B cell (primary cell): ENCODE measurements at regions not wholly inside any gene's neighbourhood (a gene's known extent, or its start where the extent isn't known, plus 50 kb on each side); places are given as distances from the start of the nearest gene placed in this dataset.

Experiments used
- ATAC-seq: fragments of 200-7000 bp; cut with Tn5 transposase; one replicate; pipeline ENCODE4 v1.10.0; 2021; ENCODE audit warnings: low read depth, mild to moderate bottlenecking, moderate number of reproducible peaks, moderate library complexity
- CTCF ChIA-PET: fragments of 350-600 bp; sonication (Branson Sonifier 250); formaldehyde crosslinking; loops from one replicate; lab custom pipeline; 2021; ENCODE audit warnings: antibody characterized with exemption, inconsistent platforms; lab: Charles Lee
- POLR2A ChIA-PET: fragments of 350-600 bp; sonication (Branson Sonifier 250); formaldehyde crosslinking; loops from one replicate; lab custom pipeline; 2021; ENCODE audit warnings: antibody characterized with exemption; lab: Charles Lee
- DNase-seq: peaks from one replicate; pipeline ENCODE4 v3.0.0; 2013
- H2AFZ ChIP-seq: 2 replicates; pipeline ENCODE4 v1.6.1; 2012; ENCODE audit warnings: mild to moderate bottlenecking, low read depth, low read length; ENCODE audit not compliant: insufficient read depth, poor library complexity, severe bottlenecking
- H3K27ac ChIP-seq, 2 donors: 1 replicate in 1 of 2; 2 replicates in 1 of 2; pipeline ENCODE4 v1.5.1; 2012 to 2013; ENCODE audit warnings: low read length in 2 of 2, mild to moderate bottlenecking in 2 of 2, moderate library complexity in 1 of 2
- H3K27me3 ChIP-seq, 4 experiments: fragments of 200-600 bp in 1 of 4; sonication (generic) in 1 of 4; replicated peaks in 1 of 4; 1 replicate in 2 of 4; 2 replicates in 2 of 4; pipeline versions ENCODE4 v1.6.1 to v1.7.0; 2013 to 2016; ENCODE audit warnings: low read length in 3 of 4, mild to moderate bottlenecking in 2 of 4, mixed read lengths in 1 of 4, moderate library complexity in 1 of 4; ENCODE audit not compliant: insufficient read depth in 4 of 4, control insufficient read depth in 3 of 4; ENCODE audit errors: control extremely low read depth in 1 of 4
- H3K36me3 ChIP-seq, 2 experiments: replicated peaks in 1 of 2; 1 replicate in 1 of 2; 2 replicates in 1 of 2; pipeline versions ENCODE4 v1.6.1 to v1.7.1; 2013; ENCODE audit warnings: low read length in 1 of 2; ENCODE audit not compliant: insufficient read depth in 2 of 2, control insufficient read depth in 1 of 2; ENCODE audit errors: control extremely low read depth in 1 of 2, extremely low read depth in 1 of 2
- H3K4me1 ChIP-seq, 2 donors: fragments of 200-600 bp in 1 of 2; sonication (generic) in 1 of 2; 1 replicate in 1 of 2; 2 replicates in 1 of 2; pipeline versions ENCODE4 v1.5.1 to v1.6.1; 2013 to 2017; ENCODE audit warnings: low read length in 2 of 2; ENCODE audit not compliant: control insufficient read depth in 2 of 2, insufficient read depth in 2 of 2
- H3K4me2 ChIP-seq: replicated peaks from 2 replicates; pipeline ENCODE3; 2012; ENCODE audit warnings: mild to moderate bottlenecking, low read depth, low read length; ENCODE audit not compliant: poor library complexity, severe bottlenecking
- H3K4me3 ChIP-seq, 5 experiments: fragments of 200-600 bp in 1 of 5; sonication (generic) in 1 of 5; 1 replicate in 3 of 5; 2 replicates in 2 of 5; pipeline versions ENCODE4 v1.5.1 to v1.7.0; 2011 to 2016; ENCODE audit warnings: low read length in 4 of 5, mild to moderate bottlenecking in 4 of 5, low read depth in 2 of 5, control low read depth in 1 of 5, moderate library complexity in 1 of 5; ENCODE audit not compliant: insufficient read depth in 1 of 5; ENCODE audit errors: control extremely low read depth in 1 of 5, extremely low read depth in 1 of 5
- H3K79me2 ChIP-seq: fragments of 200-600 bp; sonication (generic); one replicate; pipeline ENCODE4 v1.6.0; 2016; ENCODE audit warnings: low read length; ENCODE audit not compliant: control insufficient read depth, insufficient read depth
- H3K9ac ChIP-seq: fragments of 200-600 bp; sonication (generic); 2 replicates; pipeline ENCODE4 v1.6.1; 2017; ENCODE audit warnings: mild to moderate bottlenecking, low read length, moderate library complexity
- H3K9me3 ChIP-seq, 3 donors: one replicate each; pipeline versions ENCODE4 v1.6.1 to v1.7.1; 2013; ENCODE audit warnings: low read length in 2 of 3; ENCODE audit not compliant: control insufficient read depth in 2 of 3, insufficient read depth in 1 of 3; ENCODE audit errors: control extremely low read depth in 1 of 3
- H4K20me1 ChIP-seq: 2 replicates; pipeline ENCODE4 v1.6.0; 2012; ENCODE audit warnings: mild to moderate bottlenecking, low read length; ENCODE audit not compliant: insufficient read depth, control insufficient read depth, poor library complexity, severe bottlenecking
- H3K27ac Mint-ChIP-seq: one replicate; pipeline ENCODE4 v1.8.0; 2021; ENCODE audit warnings: mixed read lengths
- H3K27me3 Mint-ChIP-seq: one replicate; pipeline ENCODE4 v1.8.0; 2021; ENCODE audit warnings: mixed read lengths
- H3K4me1 Mint-ChIP-seq: one replicate; pipeline ENCODE4 v1.8.0; 2021; ENCODE audit warnings: mixed read lengths
- H3K4me3 Mint-ChIP-seq: one replicate; pipeline ENCODE4 v1.8.0; 2021; ENCODE audit warnings: mixed read lengths
- H3K9me3 Mint-ChIP-seq: one replicate; pipeline ENCODE4 v1.8.0; 2022; ENCODE audit warnings: mixed read lengths; ENCODE audit not compliant: insufficient read depth
- EZH2 ChIP-seq: IDR thresholded peaks from 2 replicates; pipeline ENCODE4 v1.6.1; 2012; ENCODE audit warnings: borderline replicate concordance, low read depth, mild to moderate bottlenecking, moderate library complexity, low read length; ENCODE audit not compliant: insufficient read depth, poor library complexity, severe bottlenecking
- WGBS: methylation state at CpG from one replicate; pipeline ENCODE4 v1.1.5; 2013; ENCODE audit warnings: missing lambda C conversion rate; ENCODE audit not compliant: insufficient coverage; 5-methylcytosine and 5-hydroxymethylcytosine counted together
- intact Hi-C: fragments of 100-400 bp; cut with micrococcal nuclease; formaldehyde crosslinking; loops from one replicate; pipeline ENCODE4 v1.10.0; 2022
- TF ChIP-seq, protein P1 (sequence below): fragments of 200-600 bp; IDR thresholded peaks from one replicate; pipeline ENCODE4 v1.8.0; 2022; ENCODE audit warnings: antibody characterized with exemption, mild to moderate bottlenecking

DNA sequence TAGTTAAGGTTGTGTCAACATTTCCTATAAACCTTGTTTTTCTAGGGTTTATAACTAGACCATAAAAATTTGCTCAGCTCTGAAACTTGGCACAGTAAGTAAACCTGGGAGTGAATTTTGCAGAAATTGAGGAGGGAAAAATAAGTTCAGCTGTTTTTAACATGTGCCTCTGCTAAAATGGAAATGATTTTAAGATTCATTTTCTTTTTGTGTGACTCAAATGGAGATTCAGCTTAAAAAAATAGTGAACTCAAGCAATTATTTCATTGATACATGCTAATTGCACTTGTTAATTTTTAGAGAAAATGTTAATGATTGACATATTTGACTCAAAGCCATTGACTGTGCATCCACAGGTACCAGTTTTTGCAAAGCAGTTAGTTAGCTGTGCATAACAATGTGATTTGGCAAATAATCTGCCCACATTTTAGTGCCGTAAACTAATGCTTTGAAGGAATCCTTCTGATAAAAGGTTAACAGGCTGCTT lies 68.5 kb upstream of the ZNF438 start:
- Mint-ChIP-seq H3K27me3 (peaks cover 5% of the 10 kb centered on the region), H3K9me3 (no peaks in the 10 kb centered on the region), H3K27ac (no peak overlapping the region), H3K4me1 (no peaks in the 10 kb centered on the region), H3K4me3 (no peak overlapping the region)
- no CpG with 5 or more reads among the region's 1 CpG for WGBS
- H3K4me1 ChIP-seq, result no peaks in the 10 kb centered on the region
- no peak overlapping the region for H3K9ac ChIP-seq
- no peaks in the 10 kb centered on the region for H3K9me3 ChIP-seq
- no peak overlapping the region for H2AFZ ChIP-seq
- DNase-seq, result no peak
- no peaks in the 10 kb centered on the region for H3K36me3 ChIP-seq
- no peak overlapping the region for H3K27ac ChIP-seq
- TF ChIP-seq EZH2, result no peak
- TF ChIP-seq, protein P1, sequence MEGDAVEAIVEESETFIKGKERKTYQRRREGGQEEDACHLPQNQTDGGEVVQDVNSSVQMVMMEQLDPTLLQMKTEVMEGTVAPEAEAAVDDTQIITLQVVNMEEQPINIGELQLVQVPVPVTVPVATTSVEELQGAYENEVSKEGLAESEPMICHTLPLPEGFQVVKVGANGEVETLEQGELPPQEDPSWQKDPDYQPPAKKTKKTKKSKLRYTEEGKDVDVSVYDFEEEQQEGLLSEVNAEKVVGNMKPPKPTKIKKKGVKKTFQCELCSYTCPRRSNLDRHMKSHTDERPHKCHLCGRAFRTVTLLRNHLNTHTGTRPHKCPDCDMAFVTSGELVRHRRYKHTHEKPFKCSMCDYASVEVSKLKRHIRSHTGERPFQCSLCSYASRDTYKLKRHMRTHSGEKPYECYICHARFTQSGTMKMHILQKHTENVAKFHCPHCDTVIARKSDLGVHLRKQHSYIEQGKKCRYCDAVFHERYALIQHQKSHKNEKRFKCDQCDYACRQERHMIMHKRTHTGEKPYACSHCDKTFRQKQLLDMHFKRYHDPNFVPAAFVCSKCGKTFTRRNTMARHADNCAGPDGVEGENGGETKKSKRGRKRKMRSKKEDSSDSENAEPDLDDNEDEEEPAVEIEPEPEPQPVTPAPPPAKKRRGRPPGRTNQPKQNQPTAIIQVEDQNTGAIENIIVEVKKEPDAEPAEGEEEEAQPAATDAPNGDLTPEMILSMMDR, result no peak
- intact Hi-C loops, result no loop called here
- ATAC-seq, result no peak
- ChIA-PET CTCF (no interaction called here), POLR2A (no interaction called here)
- H3K27me3 ChIP-seq, result no peaks in the 10 kb centered on the region
- no peak overlapping the region for H3K4me3 ChIP-seq
- H4K20me1 ChIP-seq, result no peaks in the 10 kb centered on the region
- no peaks in the 10 kb centered on the region for H3K79me2 ChIP-seq
- no peak overlapping the region for H3K4me2 ChIP-seq

DNA sequence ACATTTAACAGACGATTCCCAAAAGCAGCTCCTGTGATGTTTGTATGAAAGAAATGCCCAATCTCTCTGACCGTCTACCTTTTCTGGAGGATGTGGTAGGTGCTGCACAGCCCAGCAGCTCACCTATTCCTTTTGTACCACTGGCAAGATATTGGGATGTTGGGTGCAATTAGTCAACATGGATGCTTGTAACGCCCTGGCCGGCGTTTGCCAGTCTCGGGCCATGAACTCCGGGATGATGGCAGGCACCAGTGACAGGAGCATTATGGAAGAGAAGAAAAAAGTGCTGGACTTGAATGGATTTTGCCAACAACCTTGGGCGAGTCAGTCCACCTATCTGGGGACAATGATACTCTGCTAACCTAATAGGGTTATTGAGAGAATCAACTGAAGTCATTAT lies 69.0 kb upstream of the ZNF438 start:
- no peaks in the 10 kb centered on the region for H3K27me3 ChIP-seq
- no peak overlapping the region for H3K27ac ChIP-seq
- H3K4me2 ChIP-seq, result no peak overlapping the region
- Mint-ChIP-seq H3K4me1 (no peaks in the 10 kb centered on the region), H3K27ac (no peak overlapping the region), H3K9me3 (no peaks in the 10 kb centered on the region), H3K27me3 (peaks cover 5% of the 10 kb centered on the region), H3K4me3 (no peak overlapping the region)
- no peaks in the 10 kb centered on the region for H4K20me1 ChIP-seq
- no peaks in the 10 kb centered on the region for H3K9me3 ChIP-seq
- H3K79me2 ChIP-seq, result no peaks in the 10 kb centered on the region
- no peak overlapping the region for H3K4me3 ChIP-seq
- 98% methylated on average over 6 of the region's 8 CpGs for WGBS
- ATAC-seq (no peak), DNase-seq (no peak)
- H2AFZ ChIP-seq, result no peak overlapping the region
- POLR2A ChIA-PET, result no interaction called here
- CTCF ChIA-PET, result no interaction called here
- no peaks in the 10 kb centered on the region for H3K36me3 ChIP-seq
- H3K4me1 ChIP-seq, result no peaks in the 10 kb centered on the region
- H3K9ac ChIP-seq, result no peak overlapping the region
- TF ChIP-seq EZH2, result no peak
- intact Hi-C loops, result no loop called here
